Mesendoderm (in vitro differentiated cells): ENCODE measurements at regions not wholly inside any gene's neighbourhood (a gene's known extent, or its start where the extent isn't known, plus 50 kb on each side); places are given as distances from the start of the nearest gene placed in this dataset.

Source experiments
- DNase-seq: peaks from one replicate; pipeline ENCODE4 v3.0.0; 2013
- H2AK5ac ChIP-seq: 2 replicates; pipeline ENCODE4 v1.6.1; 2013; ENCODE audit warnings: low read length, inconsistent platforms
- H2BK120ac ChIP-seq: 2 replicates; pipeline ENCODE4 v1.6.1; 2013; ENCODE audit warnings: low read depth, mild to moderate bottlenecking, low read length, moderate library complexity, mixed read lengths
- H2BK15ac ChIP-seq: replicated peaks from 2 replicates; pipeline ENCODE4 v1.6.1; 2013; ENCODE audit warnings: low read depth, mild to moderate bottlenecking, moderate library complexity
- H2BK5ac ChIP-seq: 2 replicates; pipeline ENCODE4 v1.6.1; 2013; ENCODE audit warnings: low read length, inconsistent platforms
- H3K18ac ChIP-seq: 2 replicates; pipeline ENCODE4 v1.6.1; 2013; ENCODE audit warnings: mild to moderate bottlenecking, low read length, mixed read lengths
- H3K23ac ChIP-seq: one replicate; pipeline ENCODE4 v1.6.1; 2013; ENCODE audit warnings: low read length
- H3K27ac ChIP-seq: 2 replicates; pipeline ENCODE4 v1.5.1; 2013; ENCODE audit warnings: low read depth, mild to moderate bottlenecking, inconsistent platforms, low read length, moderate library complexity
- H3K27me3 ChIP-seq: 2 replicates; pipeline ENCODE4 v1.6.1; 2013; ENCODE audit warnings: low read length, control low read depth, mild to moderate bottlenecking, inconsistent platforms; ENCODE audit not compliant: insufficient read depth, poor library complexity
- H3K36me3 ChIP-seq: 2 replicates; pipeline ENCODE4 v1.6.1; 2013; ENCODE audit warnings: low read length, inconsistent platforms; ENCODE audit not compliant: control insufficient read depth, insufficient read depth
- H3K4ac ChIP-seq: one replicate; pipeline ENCODE4 v1.6.1; 2013; ENCODE audit warnings: low read depth, mild to moderate bottlenecking, low read length, moderate library complexity
- H3K4me1 ChIP-seq: 2 replicates; pipeline ENCODE4 v1.6.1; 2013; ENCODE audit warnings: low read depth, low read length, inconsistent platforms; ENCODE audit not compliant: control insufficient read depth
- H3K4me2 ChIP-seq: 2 replicates; pipeline ENCODE4 v1.6.1; 2013; ENCODE audit warnings: low read length
- H3K4me3 ChIP-seq: 2 replicates; pipeline ENCODE4 v1.5.1; 2013; ENCODE audit warnings: mild to moderate bottlenecking, low read length
- H3K56ac ChIP-seq: one replicate; pipeline ENCODE4 v1.6.1; 2013; ENCODE audit warnings: low read length
- H3K79me1 ChIP-seq: 2 replicates; pipeline ENCODE4 v1.6.1; 2013; ENCODE audit warnings: low read length, inconsistent platforms
- H3K79me2 ChIP-seq: 2 replicates; pipeline ENCODE4 v1.6.1; 2013; ENCODE audit warnings: mild to moderate bottlenecking, low read length; ENCODE audit not compliant: control insufficient read depth, insufficient read depth
- H3K9ac ChIP-seq: 2 replicates; pipeline ENCODE4 v1.6.1; 2013; ENCODE audit warnings: low read length, inconsistent platforms
- H4K5ac ChIP-seq: one replicate; pipeline ENCODE4 v1.6.1; 2013; ENCODE audit warnings: low read length
- H4K8ac ChIP-seq: one replicate; pipeline ENCODE4 v1.6.1; 2013; ENCODE audit warnings: low read depth, mild to moderate bottlenecking, control low read depth, low read length, moderate library complexity
- WGBS: extraction: QIAGEN DNeasy Blood & Tissue Kit; methylation state at CpG from one replicate; pipeline ENCODE4 v1.1.7; 2013; ENCODE audit warnings: low lambda C conversion rate, missing lambda C conversion rate; ENCODE audit not compliant: insufficient coverage; ENCODE audit errors: extremely low coverage; 5-methylcytosine and 5-hydroxymethylcytosine counted together

DNA sequence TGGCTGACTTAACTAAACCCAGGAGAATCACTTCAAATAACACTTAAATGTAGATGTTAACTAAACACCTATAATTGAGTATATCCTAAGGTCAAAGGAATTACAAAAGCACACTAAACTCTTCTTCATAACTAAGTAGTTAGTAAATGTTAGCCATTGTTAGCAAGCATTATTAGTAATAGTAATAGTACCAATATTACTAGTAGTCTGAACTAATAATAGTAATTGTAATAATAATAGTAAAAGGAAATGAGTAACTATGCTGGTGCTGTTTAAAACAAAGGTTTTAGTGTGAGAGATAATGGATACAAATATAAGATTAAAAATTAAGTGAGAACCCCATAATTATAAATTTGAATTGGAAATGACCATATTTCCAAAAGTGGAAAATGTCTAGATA lies 641.9 kb upstream of the RORB start:
- Histone ChIP-seq H3K9ac (no peak overlapping the region), H3K79me1 (no peaks in the 10 kb centered on the region), H4K5ac (no peak overlapping the region), H3K18ac (no peak overlapping the region), H3K36me3 (no peaks in the 10 kb centered on the region), H3K4ac (no peak overlapping the region), H2BK5ac (no peak overlapping the region), H3K4me2 (no peak overlapping the region), H2BK15ac (no peak overlapping the region), H3K4me1 (no peaks in the 10 kb centered on the region), H3K23ac (no peak overlapping the region), H3K79me2 (no peaks in the 10 kb centered on the region), H4K8ac (no peak overlapping the region), H2AK5ac (no peak overlapping the region), H3K27ac (no peak overlapping the region), H3K4me3 (no peak overlapping the region), H3K56ac (no peak overlapping the region), H2BK120ac (no peak overlapping the region), H3K27me3 (no peaks in the 10 kb centered on the region)
- DNase-seq: no peak

DNA sequence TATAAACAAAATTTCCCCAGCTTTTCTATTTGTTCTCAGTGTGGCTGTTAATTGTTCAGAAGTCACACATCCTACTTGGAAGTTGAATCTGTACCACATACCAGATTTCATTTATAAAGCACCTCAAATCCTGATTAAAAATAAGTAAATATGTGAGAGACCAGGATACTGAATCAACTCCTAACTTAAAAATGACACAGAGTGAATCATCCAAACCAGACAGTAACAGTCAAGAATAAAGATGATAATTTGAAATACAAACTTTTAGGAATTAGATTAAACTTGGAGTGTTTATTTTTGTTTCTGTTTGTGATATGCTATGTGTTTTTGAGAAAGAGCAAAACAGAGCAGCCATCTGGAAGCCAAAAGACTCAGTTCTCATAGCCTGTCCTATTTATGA lies 633.2 kb upstream of the RORB start:
- H2BK15ac ChIP-seq: no peak overlapping the region

GRCh38 chr9:73866451-73866850 lies 630.7 kb upstream of the RORB start:
- Histone ChIP-seq H3K79me2 (no peaks in the 10 kb centered on the region), H3K18ac (no peak overlapping the region), H3K4me1 (no peaks in the 10 kb centered on the region), H4K8ac (no peak overlapping the region), H4K5ac (no peak overlapping the region), H3K79me1 (no peaks in the 10 kb centered on the region), H3K4me3 (no peak overlapping the region), H2BK15ac (no peak overlapping the region), H2BK5ac (no peak overlapping the region), H3K36me3 (no peaks in the 10 kb centered on the region), H3K23ac (no peak overlapping the region), H2BK120ac (no peak overlapping the region), H3K56ac (no peak overlapping the region), H3K27ac (no peak overlapping the region), H3K27me3 (no peaks in the 10 kb centered on the region), H3K4ac (no peak overlapping the region), H2AK5ac (no peak overlapping the region), H3K4me2 (no peak overlapping the region), H3K9ac (no peak overlapping the region)
- DNase-seq: no peak
- WGBS: no CpG with 5 or more reads among the region's 4 CpGs

More for the DNA sequence above, 633.2 kb upstream of the RORB start:
- no peak overlapping the region for H3K4ac ChIP-seq
- H3K56ac ChIP-seq: no peak overlapping the region
- no peak overlapping the region for H3K23ac ChIP-seq
- H2BK120ac ChIP-seq: no peak overlapping the region
- H3K36me3 ChIP-seq: no peaks in the 10 kb centered on the region
- no peaks in the 10 kb centered on the region for H3K79me1 ChIP-seq
- no peak overlapping the region for H2AK5ac ChIP-seq
- no peak overlapping the region for H4K8ac ChIP-seq
- no peak overlapping the region for H3K4me2 ChIP-seq
- no peak overlapping the region for H4K5ac ChIP-seq
- H3K4me1 ChIP-seq: no peaks in the 10 kb centered on the region
- no peak overlapping the region for H3K18ac ChIP-seq
- H3K27me3 ChIP-seq: no peaks in the 10 kb centered on the region
- no peak overlapping the region for H3K9ac ChIP-seq
- H3K27ac ChIP-seq: no peak overlapping the region
- H3K4me3 ChIP-seq: no peak overlapping the region
- no peak overlapping the region for H2BK5ac ChIP-seq
- no peak for DNase-seq
- no peaks in the 10 kb centered on the region for H3K79me2 ChIP-seq

- Histone ChIP-seq H3K36me3 (no peaks in the 10 kb centered on the region), H3K56ac (no peak overlapping the region), H4K8ac (no peak overlapping the region), H3K79me1 (no peaks in the 10 kb centered on the region), H3K4me2 (no peak overlapping the region), H3K9ac (no peak overlapping the region), H3K4ac (no peak overlapping the region), H3K4me1 (no peaks in the 10 kb centered on the region), H3K23ac (no peak overlapping the region), H3K18ac (no peak overlapping the region), H4K5ac (no peak overlapping the region), H3K79me2 (no peaks in the 10 kb centered on the region), H2BK120ac (no peak overlapping the region), H2BK15ac (no peak overlapping the region), H3K4me3 (no peak overlapping the region), H3K27me3 (no peaks in the 10 kb centered on the region), H3K27ac (no peak overlapping the region), H2BK5ac (no peak overlapping the region), H2AK5ac (no peak overlapping the region)
- no CpG with 5 or more reads among the region's 3 CpGs for WGBS
- no peak for DNase-seq
These were observed 627.9 kb upstream of the RORB start for GRCh38 chr9:73869264-73869663.

GRCh38 chr9:73871636-73872035 lies 625.5 kb upstream of the RORB start:
- peak; percentile 28 for DNase-seq
- H2BK5ac ChIP-seq: no peak overlapping the region
- no peaks in the 10 kb centered on the region for H3K79me1 ChIP-seq
- H3K4me1 ChIP-seq: no peaks in the 10 kb centered on the region
- peak overlapping the region; percentile 6 for H3K56ac ChIP-seq
- no CpG with 5 or more reads among the region's 4 CpGs for WGBS
- no peak overlapping the region for H3K9ac ChIP-seq
- H2BK120ac ChIP-seq: no peak overlapping the region
- no peak overlapping the region for H2AK5ac ChIP-seq
- no peak overlapping the region for H3K4ac ChIP-seq
- H3K27ac ChIP-seq: no peak overlapping the region
- no peaks in the 10 kb centered on the region for H3K36me3 ChIP-seq
- no peak overlapping the region for H4K5ac ChIP-seq
- no peak overlapping the region for H3K4me2 ChIP-seq
- no peak overlapping the region for H2BK15ac ChIP-seq
- H3K79me2 ChIP-seq: no peaks in the 10 kb centered on the region
- no peak overlapping the region for H4K8ac ChIP-seq
- no peak overlapping the region for H3K18ac ChIP-seq
- H3K4me3 ChIP-seq: no peak overlapping the region
- no peaks in the 10 kb centered on the region for H3K27me3 ChIP-seq
- no peak overlapping the region for H3K23ac ChIP-seq

DNA sequence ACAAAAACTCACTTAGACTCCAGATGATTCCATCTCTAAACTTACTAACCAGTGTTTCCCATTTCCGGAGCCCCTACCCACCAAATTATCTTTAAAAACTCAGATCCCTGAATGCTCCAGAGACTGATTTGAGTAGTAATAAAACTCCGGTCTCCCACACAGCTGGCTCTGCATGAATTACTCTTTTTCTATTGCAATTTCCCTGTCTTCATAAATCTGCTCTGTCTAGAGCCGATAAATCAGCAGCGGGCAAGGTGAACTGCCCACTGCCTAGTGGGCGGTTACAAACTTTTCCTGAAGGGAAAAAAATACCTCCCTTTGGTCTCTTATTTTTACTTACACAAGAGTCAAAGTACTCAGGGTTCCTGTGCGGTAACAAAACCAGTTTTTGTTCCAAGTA lies 624.4 kb upstream of the RORB start:
- H3K27ac ChIP-seq: no peak overlapping the region
- H3K79me2 ChIP-seq: no peaks in the 10 kb centered on the region
- no peak overlapping the region for H3K56ac ChIP-seq
- DNase-seq: no peak
- H2AK5ac ChIP-seq: no peak overlapping the region
- H3K4ac ChIP-seq: no peak overlapping the region
- no peak overlapping the region for H3K9ac ChIP-seq
- no peaks in the 10 kb centered on the region for H3K36me3 ChIP-seq
- no peak overlapping the region for H2BK15ac ChIP-seq
- no peaks in the 10 kb centered on the region for H3K4me1 ChIP-seq
- H3K27me3 ChIP-seq: no peaks in the 10 kb centered on the region
- H4K5ac ChIP-seq: no peak overlapping the region
- H3K4me2 ChIP-seq: no peak overlapping the region
- H3K18ac ChIP-seq: no peak overlapping the region
- H3K4me3 ChIP-seq: no peak overlapping the region
- H3K79me1 ChIP-seq: no peaks in the 10 kb centered on the region
- WGBS: no CpG with 5 or more reads among the region's 6 CpGs
- H4K8ac ChIP-seq: no peak overlapping the region
- no peak overlapping the region for H3K23ac ChIP-seq
- no peak overlapping the region for H2BK5ac ChIP-seq
- no peak overlapping the region for H2BK120ac ChIP-seq
